ENCODE measurements at regions not wholly inside any gene's neighbourhood (a gene's known extent, or its start where the extent isn't known, plus 50 kb on each side); places are given as distances from the start of the nearest gene placed in this dataset.

DNA sequence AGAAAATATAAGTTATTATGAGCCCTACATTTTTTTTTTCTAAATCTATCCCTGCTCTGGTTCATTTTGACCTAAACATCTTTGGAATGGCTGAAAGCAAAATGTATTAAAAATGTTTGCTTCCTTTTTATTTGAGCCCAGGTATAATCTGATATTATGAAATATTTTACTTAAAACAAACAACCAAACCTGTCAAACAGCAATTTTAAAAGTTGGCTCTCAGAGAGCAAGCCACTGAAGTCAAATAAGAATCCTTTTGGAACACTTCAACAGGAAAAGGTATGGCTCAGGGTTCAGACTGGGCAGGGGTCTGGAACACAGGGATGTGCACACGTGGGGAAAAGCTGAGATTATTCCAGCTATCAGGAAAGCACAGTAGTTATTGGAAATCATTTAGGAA is 782.9 kb downstream of the CCSER2 start:
- Histone ChIP-seq H3K27ac (ENCODE audit: low read depth, low read length, poor library complexity, severe bottlenecking) (no peak overlapping the region), H3K36me3 (ENCODE audit: insufficient read depth, low read length, poor library complexity, severe bottlenecking) (no peaks in the 10 kb centered on the region), H3K9me3 (ENCODE audit: low read depth, low read length, poor library complexity, severe bottlenecking) (no peaks in the 10 kb centered on the region), H3K27me3 (replicated peaks; ENCODE audit: insufficient read depth, low read depth, low read length, poor library complexity) (peaks cover 16% of the 10 kb centered on the region), H3K4me3 (ENCODE audit: low read depth, low read length, poor library complexity, severe bottlenecking) (no peak overlapping the region), H3K4me1 (ENCODE audit: insufficient read depth, low read length, poor library complexity, severe bottlenecking) (no peaks in the 10 kb centered on the region)
- CTCF ChIA-PET, result no interaction called here
- intact Hi-C loops (cut with micrococcal nuclease; ENCODE audit: unreplicated experiment), result no loop called here
- no peak for DNase-seq (ENCODE audit: low spot score)
- POLR2A ChIA-PET (ENCODE audit: low non-redundant PET), result no interaction called here
- TF ChIP-seq, protein P1, sequence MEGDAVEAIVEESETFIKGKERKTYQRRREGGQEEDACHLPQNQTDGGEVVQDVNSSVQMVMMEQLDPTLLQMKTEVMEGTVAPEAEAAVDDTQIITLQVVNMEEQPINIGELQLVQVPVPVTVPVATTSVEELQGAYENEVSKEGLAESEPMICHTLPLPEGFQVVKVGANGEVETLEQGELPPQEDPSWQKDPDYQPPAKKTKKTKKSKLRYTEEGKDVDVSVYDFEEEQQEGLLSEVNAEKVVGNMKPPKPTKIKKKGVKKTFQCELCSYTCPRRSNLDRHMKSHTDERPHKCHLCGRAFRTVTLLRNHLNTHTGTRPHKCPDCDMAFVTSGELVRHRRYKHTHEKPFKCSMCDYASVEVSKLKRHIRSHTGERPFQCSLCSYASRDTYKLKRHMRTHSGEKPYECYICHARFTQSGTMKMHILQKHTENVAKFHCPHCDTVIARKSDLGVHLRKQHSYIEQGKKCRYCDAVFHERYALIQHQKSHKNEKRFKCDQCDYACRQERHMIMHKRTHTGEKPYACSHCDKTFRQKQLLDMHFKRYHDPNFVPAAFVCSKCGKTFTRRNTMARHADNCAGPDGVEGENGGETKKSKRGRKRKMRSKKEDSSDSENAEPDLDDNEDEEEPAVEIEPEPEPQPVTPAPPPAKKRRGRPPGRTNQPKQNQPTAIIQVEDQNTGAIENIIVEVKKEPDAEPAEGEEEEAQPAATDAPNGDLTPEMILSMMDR (conservative IDR thresholded peaks at IDR 0.05; ENCODE audit: low read depth, low read length), result no peak
- no peak for TF ChIP-seq EZH2 (IDR thresholded peaks at IDR 0.05; ENCODE audit: borderline replicate concordance, low read depth, low read length, poor library complexity, severe bottlenecking)
- BruUV-seq (replicated peaks), result no TSS peak

DNA sequence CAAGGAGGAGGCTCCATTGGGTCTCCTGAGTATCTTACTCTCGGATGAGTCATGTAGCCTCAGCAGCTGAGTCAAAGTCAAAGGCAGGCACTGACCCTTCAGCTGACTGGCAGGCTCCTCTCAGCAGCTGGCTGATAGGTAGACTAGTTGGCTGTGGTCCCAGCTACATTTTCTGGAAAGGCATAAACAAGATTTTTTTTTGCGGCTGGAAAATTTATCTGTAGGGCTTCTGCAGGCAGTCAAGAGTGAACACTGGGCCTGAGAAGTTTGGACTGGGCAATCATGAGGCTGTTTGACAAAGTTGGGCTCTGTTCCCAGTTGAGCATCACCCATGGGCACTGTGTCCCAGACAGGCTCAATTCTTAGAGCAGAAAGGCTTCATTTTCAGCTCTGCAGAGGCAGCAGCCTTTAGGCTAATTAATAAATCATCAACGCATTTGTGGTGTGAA is 796.2 kb downstream of the CCSER2 start:
- H3K27me3 ChIP-seq (replicated peaks; ENCODE audit: insufficient read depth, low read depth, low read length, poor library complexity), result no peaks in the 10 kb centered on the region
- H3K4me3 ChIP-seq (ENCODE audit: low read depth, low read length, poor library complexity, severe bottlenecking), result no peak overlapping the region
- intact Hi-C loops (cut with micrococcal nuclease; ENCODE audit: unreplicated experiment), result no loop called here
- no peaks in the 10 kb centered on the region for H3K9me3 ChIP-seq (ENCODE audit: low read depth, low read length, poor library complexity, severe bottlenecking)
- no peak overlapping the region for H3K27ac ChIP-seq (ENCODE audit: low read depth, low read length, poor library complexity, severe bottlenecking)
- no peaks in the 10 kb centered on the region for H3K4me1 ChIP-seq (ENCODE audit: insufficient read depth, low read length, poor library complexity, severe bottlenecking)
- no peaks in the 10 kb centered on the region for H3K36me3 ChIP-seq (ENCODE audit: insufficient read depth, low read length, poor library complexity, severe bottlenecking)
- no peak for DNase-seq (ENCODE audit: low spot score)
- ChIA-PET CTCF (no interaction called here), POLR2A (ENCODE audit: low non-redundant PET) (no interaction called here)
- no TSS peak for BruUV-seq (replicated peaks)
- TF ChIP-seq EZH2 (IDR thresholded peaks at IDR 0.05; ENCODE audit: borderline replicate concordance, low read depth, low read length, poor library complexity, severe bottlenecking), result no peak
- TF ChIP-seq, protein P1 (conservative IDR thresholded peaks at IDR 0.05; ENCODE audit: low read depth, low read length), result no peak

GRCh38 chr10:85137253-85137652 is 808.9 kb downstream of the CCSER2 start:
- H3K4me3 ChIP-seq (ENCODE audit: low read depth, low read length, poor library complexity, severe bottlenecking), result no peak overlapping the region
- no peaks in the 10 kb centered on the region for H3K4me1 ChIP-seq (ENCODE audit: insufficient read depth, low read length, poor library complexity, severe bottlenecking)
- no peaks in the 10 kb centered on the region for H3K9me3 ChIP-seq (ENCODE audit: low read depth, low read length, poor library complexity, severe bottlenecking)
- ChIA-PET CTCF (no interaction called here), POLR2A (ENCODE audit: low non-redundant PET) (no interaction called here)
- H3K27me3 ChIP-seq (replicated peaks; ENCODE audit: insufficient read depth, low read depth, low read length, poor library complexity), result no peaks in the 10 kb centered on the region
- no TSS peak for BruUV-seq (replicated peaks)
- no peak for DNase-seq (ENCODE audit: low spot score)
- no peaks in the 10 kb centered on the region for H3K36me3 ChIP-seq (ENCODE audit: insufficient read depth, low read length, poor library complexity, severe bottlenecking)
- TF ChIP-seq EZH2 (IDR thresholded peaks at IDR 0.05; ENCODE audit: borderline replicate concordance, low read depth, low read length, poor library complexity, severe bottlenecking), result no peak
- TF ChIP-seq, protein P1 (conservative IDR thresholded peaks at IDR 0.05; ENCODE audit: low read depth, low read length), result no peak
- no peak overlapping the region for H3K27ac ChIP-seq (ENCODE audit: low read depth, low read length, poor library complexity, severe bottlenecking)
- intact Hi-C loops (cut with micrococcal nuclease; ENCODE audit: unreplicated experiment), result no loop called here
